ENCODE measurements at regions not wholly inside any gene's neighbourhood (a gene's known extent, or its start where the extent isn't known, plus 50 kb on each side); places are given as distances from the start of the nearest gene placed in this dataset.

GRCh38 chr10:69731184-69731583, 70.5 kb upstream of the COL13A1 start:
- WGBS, result 26% methylated on average over 3 of the region's 3 CpGs
- Histone ChIP-seq H3K36me3 (no peaks in the 10 kb centered on the region), H3K9me3 (no peaks in the 10 kb centered on the region), H3K27ac (peak overlapping the region in 1 of 2 donors; percentile 37), H3K27me3 (replicated peaks; ENCODE audit: insufficient read depth) (no peaks in the 10 kb centered on the region), H3K4me3 (no peak overlapping the region), H3K4me1 (replicated peaks) (peaks cover 3% of the 10 kb centered on the region)
- intact Hi-C loops (cut with DNase I), result no loop called here
- no peak for DNase-seq (ENCODE audit: low spot score)
- no peak for TF ChIP-seq CTCF (IDR thresholded peaks at IDR 0.05)
- no peak for TF ChIP-seq POLR2A (IDR thresholded peaks at IDR 0.05)
- TF ChIP-seq POLR2AphosphoS5 (IDR thresholded peaks at IDR 0.05), result no peak

GRCh38 chr10:69731698-69732097, 70.0 kb upstream of the COL13A1 start:
- no peaks in the 10 kb centered on the region for H3K27me3 ChIP-seq (replicated peaks; ENCODE audit: insufficient read depth)
- intact Hi-C loops (cut with DNase I), result no loop called here
- peak overlapping the region in 1 of 2 donors; percentile 37 for H3K27ac ChIP-seq
- TF ChIP-seq CTCF (IDR thresholded peaks at IDR 0.05), result no peak
- TF ChIP-seq POLR2AphosphoS5 (IDR thresholded peaks at IDR 0.05), result no peak
- TF ChIP-seq POLR2A (IDR thresholded peaks at IDR 0.05), result no peak
- peaks cover 3% of the 10 kb centered on the region for H3K4me1 ChIP-seq (replicated peaks)
- H3K4me3 ChIP-seq, result no peak overlapping the region
- H3K36me3 ChIP-seq, result no peaks in the 10 kb centered on the region
- H3K9me3 ChIP-seq, result no peaks in the 10 kb centered on the region
- 88% methylated on average over 8 of the region's 8 CpGs for WGBS
- no peak for DNase-seq (ENCODE audit: low spot score)

GRCh38 chr10:69732147-69732825, 69.4 kb upstream of the COL13A1 start:
- Histone ChIP-seq H3K4me1 (replicated peaks) (peaks cover 3% of the 10 kb centered on the region), H3K36me3 (no peaks in the 10 kb centered on the region), H3K27me3 (replicated peaks; ENCODE audit: insufficient read depth) (no peaks in the 10 kb centered on the region), H3K27ac (peak overlapping the region in 1 of 2 donors; percentile 37), H3K9me3 (no peaks in the 10 kb centered on the region), H3K4me3 (no peak overlapping the region)
- intact Hi-C loops (cut with DNase I), result no loop called here
- DNase-seq (ENCODE audit: low spot score), result no peak
- WGBS, result 85% methylated on average over 16 of the region's 16 CpGs
- no peak for TF ChIP-seq POLR2AphosphoS5 (IDR thresholded peaks at IDR 0.05)
- TF ChIP-seq CTCF (IDR thresholded peaks at IDR 0.05), result no peak
- no peak for TF ChIP-seq POLR2A (IDR thresholded peaks at IDR 0.05)

- Histone ChIP-seq H3K27ac (no peak overlapping the region), H3K36me3 (no peaks in the 10 kb centered on the region), H3K9me3 (no peaks in the 10 kb centered on the region), H3K4me1 (replicated peaks) (peaks cover 3% of the 10 kb centered on the region), H3K27me3 (replicated peaks; ENCODE audit: insufficient read depth) (no peaks in the 10 kb centered on the region), H3K4me3 (no peak overlapping the region)
- TF ChIP-seq CTCF (IDR thresholded peaks at IDR 0.05), result no peak
- no peak for TF ChIP-seq POLR2AphosphoS5 (IDR thresholded peaks at IDR 0.05)
- 67% methylated on average over 6 of the region's 6 CpGs for WGBS
- no peak for DNase-seq (ENCODE audit: low spot score)
- intact Hi-C loops (cut with DNase I), result no loop called here
These were observed 68.9 kb upstream of the COL13A1 start for GRCh38 chr10:69732826-69733150.

- no peak for DNase-seq (ENCODE audit: low spot score)
- Histone ChIP-seq H3K4me3 (no peak overlapping the region), H3K27me3 (replicated peaks; ENCODE audit: insufficient read depth) (no peaks in the 10 kb centered on the region), H3K36me3 (no peaks in the 10 kb centered on the region), H3K9me3 (no peaks in the 10 kb centered on the region), H3K4me1 (replicated peaks) (peaks cover 3% of the 10 kb centered on the region), H3K27ac (no peak overlapping the region)
- TF ChIP-seq CTCF (IDR thresholded peaks at IDR 0.05), result no peak
- TF ChIP-seq POLR2AphosphoS5 (IDR thresholded peaks at IDR 0.05), result no peak
- no peak for TF ChIP-seq POLR2A (IDR thresholded peaks at IDR 0.05)
- WGBS, result 77% methylated on average over 4 of the region's 4 CpGs
- intact Hi-C loops (cut with DNase I), result no loop called here
These were observed 67.9 kb upstream of the COL13A1 start for GRCh38 chr10:69733791-69734261.

All from prostate gland (tissue), 2 donors.